GM20431 (cell line): ENCODE measurements at regions not wholly inside any gene's neighbourhood (a gene's known extent, or its start where the extent isn't known, plus 50 kb on each side); places are given as distances from the start of the nearest gene placed in this dataset.

Source experiments
- in situ Hi-C: fragments of 300-500 bp; cut with MseI, MboI; formaldehyde crosslinking; loops from one replicate; pipeline ENCODE4 v1.15.0; 2020; ENCODE audit warnings: low sequenced_read_pairs; ENCODE audit not compliant: unreplicated experiment

DNA sequence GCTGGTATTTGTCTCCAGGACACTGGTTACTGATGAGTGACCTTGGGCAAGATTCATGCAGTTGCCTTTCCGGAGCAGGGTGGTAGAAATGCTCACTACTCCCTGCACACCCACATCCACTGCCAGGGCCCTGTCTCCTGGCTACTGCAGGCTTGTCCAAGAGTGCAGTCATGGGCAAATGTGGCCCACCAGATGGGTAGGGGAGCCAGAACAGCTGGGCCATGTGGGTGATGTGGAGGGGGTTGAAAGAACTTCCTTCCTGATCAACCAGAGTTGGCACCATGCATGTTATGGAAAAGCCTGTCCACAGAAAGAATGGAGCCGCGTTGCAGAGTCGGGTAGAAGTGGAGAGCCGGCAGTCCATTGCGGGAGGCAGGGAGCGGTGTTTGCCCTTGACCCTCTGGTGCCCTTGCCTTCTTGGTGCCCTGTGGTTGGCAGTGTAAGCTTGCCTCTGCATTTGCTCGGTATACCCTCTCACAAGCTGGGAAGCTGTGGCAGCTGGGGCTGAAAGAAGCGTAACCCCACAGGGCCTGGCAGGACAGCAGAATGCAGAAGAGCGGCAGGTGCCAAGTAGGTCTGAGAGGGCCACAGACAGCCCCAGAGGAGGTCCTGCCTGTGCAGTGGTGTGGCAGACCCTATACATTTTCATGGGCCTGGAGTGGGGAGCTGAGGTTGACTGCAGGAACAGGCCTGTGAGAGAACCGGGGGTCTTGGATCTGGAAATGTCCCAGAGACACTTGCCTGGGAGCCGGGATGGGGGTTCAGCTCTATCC, 253.2 kb downstream of the TFCP2L1 start:
- in situ Hi-C loops: no loop called here

DNA sequence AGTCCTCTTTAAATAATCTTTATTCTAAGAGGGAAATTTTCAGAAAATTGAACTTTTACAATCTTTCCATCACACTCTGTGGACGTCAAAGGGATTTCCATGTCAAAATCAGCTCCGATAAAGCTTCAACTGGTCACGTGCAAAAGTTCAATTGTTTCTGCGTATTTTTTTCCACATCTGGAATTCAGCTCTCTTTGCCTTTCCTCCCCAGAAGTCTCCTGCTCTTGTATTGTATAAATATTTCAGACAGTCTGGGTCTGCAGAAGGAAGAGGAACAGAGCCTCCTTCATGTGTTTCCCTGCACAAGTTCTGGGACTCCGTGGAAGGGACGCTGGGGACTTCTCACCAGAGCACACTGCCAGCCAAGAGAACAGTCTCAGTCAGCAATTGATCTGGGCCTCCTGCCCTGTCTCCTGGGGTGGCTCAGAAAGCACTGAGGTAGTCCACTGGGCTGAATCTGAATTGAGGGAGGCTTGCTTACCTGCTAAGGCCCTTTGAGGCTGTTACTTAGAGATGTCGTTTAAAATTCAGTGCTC, 251.5 kb downstream of the TFCP2L1 start:
- in situ Hi-C loops: no loop called here

DNA sequence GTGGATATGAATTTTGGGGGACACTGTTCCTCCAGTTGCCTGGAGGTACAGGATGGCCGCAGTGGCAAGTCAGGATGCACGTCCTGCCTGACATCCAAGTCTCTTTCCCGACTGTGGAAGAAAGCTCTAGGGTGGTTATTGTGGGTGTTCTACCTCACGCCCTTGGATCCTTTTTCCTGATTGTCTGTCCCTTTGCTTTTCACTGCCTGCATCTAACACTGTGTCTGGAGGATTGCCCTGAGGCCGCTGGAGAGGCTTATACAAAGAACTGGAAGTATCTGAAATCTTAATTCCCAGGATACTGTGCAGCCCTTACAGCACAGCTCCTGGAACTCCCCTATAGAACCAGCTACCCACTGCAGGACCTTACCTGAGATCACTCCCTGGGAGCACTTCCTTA, 250.5 kb downstream of the TFCP2L1 start:
- in situ Hi-C loops: no loop called here

DNA sequence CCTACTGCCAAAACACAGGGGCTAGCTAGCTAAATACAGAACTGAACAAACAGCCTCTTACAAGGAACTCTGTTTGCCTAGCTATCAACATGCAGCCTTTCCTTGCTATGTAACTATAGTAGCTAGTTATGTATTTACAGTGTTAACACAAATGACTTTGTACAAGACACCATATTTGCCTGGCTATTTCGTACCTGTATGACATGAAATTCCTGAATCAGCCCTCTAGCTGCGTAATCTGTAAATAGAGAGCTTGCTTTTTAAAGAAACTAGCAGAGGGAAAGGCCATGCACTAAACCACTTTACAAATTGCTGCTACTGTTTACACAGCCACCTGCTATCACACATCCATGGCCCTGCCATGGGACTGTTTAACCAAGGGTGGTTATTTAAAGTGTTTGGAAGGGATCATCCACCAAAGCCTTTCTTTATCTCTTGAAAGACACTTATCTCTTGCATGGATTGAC, 248.7 kb downstream of the TFCP2L1 start:
- in situ Hi-C loops: no loop called here

DNA sequence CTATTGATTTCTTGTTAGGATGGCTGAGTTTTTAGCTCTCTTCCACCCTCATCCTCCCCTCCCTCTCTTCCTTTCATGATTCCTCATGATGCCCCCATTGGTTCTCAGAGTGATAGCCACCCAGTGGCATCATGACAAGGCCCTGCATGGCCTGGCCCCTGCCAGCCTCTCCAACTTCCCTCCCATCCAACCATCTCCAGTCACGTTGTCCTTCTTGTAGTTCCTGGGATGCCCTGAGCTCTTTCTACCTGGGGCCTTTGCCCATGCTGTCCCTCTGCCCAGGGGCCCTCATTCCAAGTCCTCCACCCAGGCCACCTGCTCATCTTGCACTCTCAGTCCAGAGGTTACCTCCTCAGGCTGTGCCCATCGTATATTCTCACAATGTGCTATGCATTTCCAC, 247.5 kb downstream of the TFCP2L1 start:
- in situ Hi-C loops: no loop called here

DNA sequence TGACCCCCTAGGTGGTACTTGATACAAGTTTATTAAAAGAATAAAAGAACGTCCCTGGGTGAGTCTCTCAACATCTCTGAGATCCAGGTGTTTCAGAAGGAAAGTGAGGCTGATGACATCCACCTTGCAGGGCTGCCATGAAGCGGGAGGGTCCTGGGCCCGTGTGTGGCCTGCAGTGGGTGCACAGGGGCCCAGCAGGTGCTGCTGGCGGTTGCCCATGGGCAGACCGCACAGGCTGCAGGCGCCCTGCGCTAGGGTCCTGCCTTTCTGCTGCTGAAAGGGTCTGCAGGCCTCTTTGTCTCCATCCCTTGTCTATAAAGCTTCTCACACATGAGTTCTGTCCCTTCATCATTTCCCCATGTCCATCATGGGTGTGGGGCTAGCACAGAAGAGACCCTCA, 247.0 kb downstream of the TFCP2L1 start:
- in situ Hi-C loops: no loop called here

DNA sequence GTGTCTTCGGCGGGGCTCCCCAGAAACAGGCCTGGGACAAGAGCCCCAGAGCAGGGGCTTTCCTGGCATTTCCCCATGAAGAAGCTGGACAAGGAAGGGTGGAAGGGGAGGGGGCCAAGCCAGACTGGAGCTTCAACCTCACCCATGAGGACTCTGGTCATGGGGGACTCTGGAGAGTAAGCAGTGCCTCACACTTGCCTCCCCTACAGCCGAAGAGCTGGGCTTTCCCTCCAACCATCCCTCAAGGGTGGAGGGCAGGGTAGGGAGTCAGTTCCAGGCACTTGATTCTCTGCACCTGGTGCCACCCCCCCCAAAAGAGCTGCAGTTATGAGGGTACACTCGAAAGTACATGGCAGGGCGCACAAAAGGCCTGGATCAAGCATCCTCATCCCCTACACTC, 246.6 kb downstream of the TFCP2L1 start:
- in situ Hi-C loops: no loop called here

DNA sequence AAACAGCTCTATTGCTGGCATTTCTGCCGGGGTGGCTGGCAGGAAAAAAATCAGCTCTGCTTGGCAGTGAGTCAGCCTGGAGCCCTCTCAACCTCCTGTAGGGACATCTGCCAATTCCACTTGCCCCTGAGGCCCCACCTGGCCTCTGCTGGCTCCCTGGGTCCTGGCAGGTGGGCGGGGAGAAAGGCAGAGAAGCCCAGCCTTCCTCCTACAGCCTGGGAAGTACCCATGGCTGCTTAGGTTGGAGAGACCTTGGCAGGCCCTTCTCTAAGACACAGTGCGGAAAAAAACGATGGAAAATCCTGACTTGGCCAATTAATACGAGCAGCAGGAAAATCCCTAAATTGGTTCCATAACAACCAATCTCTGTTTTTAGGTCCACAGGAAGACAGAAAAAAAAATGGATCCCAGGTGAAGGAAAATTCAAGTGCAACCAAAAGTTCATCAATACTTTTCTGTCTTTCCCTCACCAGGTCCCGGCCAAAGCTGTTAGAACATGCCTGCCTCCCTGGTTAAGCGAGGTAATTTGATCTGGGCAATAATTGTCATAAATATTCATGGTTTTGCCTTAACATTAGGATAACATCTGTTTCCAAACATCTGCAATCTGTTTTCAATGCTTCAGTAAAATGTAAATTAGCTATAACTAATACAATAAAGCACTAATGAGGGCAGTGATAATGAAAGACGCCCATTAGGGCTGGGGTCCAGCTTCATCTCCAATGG, 245.9 kb downstream of the TFCP2L1 start:
- in situ Hi-C loops: no loop called here

DNA sequence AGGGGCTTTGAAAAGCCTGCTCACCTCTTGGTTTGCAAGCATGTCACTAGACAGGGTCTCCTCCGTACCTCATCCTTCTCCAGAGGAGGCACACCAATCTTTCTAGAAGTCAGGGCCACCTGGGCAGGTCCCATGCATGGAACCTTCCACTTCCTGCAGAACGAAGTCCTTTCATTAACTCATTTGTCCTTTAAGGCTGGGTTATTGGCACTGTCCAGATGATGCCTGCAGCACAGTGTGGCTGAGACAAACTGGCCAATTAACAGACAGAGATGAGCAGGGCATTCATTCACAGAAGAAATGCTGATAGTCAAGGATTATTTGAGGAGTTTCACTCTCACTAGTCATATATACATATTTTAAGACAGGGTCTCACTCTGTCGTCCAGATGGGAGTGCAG, 245.3 kb downstream of the TFCP2L1 start:
- in situ Hi-C loops: no loop called here

DNA sequence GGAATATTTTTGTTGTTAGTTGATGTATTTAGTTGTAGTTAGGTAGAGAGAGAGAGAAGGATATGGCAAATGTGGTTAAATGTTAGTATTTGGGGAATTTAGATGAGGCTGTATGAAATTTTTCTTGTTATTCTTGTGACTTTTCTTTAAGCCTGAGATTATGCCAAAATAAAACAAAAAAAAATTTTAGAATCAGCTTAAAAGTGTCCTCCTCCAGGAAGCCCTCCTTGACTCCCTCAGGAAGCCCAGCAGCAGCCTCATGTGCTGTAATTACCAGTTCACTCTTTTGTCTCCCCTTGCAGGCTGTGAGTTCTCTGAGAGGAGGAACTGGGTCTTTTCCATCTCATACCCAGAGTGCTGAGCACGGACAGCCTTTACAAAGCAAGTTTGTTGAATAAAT, 243.5 kb downstream of the TFCP2L1 start:
- in situ Hi-C loops: no loop called here

DNA sequence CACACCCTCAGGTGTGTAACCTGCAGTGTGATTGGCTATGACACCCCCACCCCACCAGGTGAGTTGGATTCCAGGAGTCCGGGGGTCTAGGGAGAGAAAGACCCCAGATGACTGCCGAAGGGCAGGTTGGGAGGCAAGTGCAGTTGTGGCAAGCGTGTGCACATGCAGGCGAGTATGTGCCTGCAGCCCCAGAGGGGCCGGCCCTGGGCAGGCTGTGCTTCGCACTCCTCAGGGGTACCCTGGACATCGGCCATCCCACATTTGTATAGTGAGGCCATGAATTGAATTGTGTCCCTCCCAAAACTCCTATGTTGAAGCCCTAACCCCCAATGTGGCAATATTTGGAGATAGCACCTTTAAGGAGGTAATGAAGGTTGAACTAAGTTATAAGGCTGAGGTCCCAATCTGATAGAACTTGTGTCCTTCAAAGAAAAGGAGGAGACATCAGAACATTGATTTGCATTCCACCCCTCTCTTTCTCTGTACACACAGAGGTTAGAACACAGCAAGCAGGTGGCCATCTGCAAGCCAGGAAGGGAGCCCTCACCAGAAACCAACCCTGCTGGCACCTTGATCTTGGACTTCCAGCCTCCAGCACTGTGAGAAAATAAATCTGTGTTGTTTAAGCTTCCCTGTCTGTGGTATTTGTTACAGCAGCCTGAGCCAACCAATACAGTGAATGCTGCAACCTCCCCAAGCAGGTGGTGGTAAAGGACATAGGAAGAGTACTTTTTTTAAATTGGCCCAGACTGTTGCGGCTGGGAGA, 241.8 kb downstream of the TFCP2L1 start:
- in situ Hi-C loops: no loop called here

DNA sequence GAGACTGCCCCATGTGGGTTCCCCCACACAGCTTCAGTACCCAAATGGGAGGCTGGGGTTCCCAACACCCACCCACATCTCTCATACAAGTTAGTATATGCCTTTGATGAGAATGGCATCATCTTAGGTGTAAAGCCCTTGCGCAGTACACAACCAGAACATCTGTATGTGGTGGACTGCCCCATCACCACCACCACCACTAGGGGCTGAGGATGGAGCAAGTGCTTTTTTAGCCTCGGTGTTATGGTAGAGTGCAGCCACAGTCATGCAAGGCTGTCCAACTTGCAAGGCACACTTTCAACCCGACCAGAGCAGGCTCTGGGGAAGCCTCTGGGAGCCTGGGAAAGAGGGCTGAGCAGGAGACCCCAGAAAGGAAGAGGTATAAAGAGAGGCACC, 241.2 kb downstream of the TFCP2L1 start:
- in situ Hi-C loops: no loop called here

DNA sequence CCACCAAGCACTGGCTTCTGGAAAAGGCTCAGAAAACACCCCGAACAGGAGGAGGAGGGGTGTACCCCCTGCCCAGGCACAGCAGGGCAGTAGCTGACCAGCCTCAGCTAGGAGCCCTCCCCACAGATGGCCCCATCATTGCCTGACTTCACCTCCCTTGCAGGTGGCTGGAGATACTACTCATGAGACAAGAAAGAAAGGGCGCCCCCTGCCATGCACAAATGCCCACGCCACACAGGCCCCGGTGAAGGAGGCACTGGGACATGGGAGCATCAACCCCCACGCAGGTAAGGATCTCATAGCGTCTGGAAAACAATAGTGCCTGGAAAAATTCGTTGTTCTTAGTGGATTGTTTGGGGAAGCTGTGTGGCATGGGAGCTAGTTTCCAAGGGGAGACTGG, 240.6 kb downstream of the TFCP2L1 start:
- in situ Hi-C loops: no loop called here

DNA sequence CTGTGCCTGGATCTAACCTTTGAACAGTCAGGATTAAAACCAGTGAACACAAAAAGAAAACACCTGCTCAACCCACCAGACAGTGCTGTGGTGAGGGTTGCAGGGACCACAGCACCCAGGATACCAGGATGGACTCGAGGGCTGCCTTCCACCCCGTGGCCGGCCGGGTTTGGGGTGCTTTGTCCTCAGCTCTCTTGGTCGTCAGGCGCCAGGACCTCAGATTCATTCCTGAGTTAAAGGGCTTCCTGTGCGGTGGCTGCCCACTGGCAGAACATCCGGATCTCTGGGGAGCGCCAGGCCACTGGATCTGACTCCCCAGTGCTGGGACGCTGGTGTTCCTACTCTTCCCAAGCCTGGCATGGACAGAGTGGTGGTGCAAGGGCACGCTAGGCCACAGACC, 239.8 kb downstream of the TFCP2L1 start:
- in situ Hi-C loops: no loop called here

DNA sequence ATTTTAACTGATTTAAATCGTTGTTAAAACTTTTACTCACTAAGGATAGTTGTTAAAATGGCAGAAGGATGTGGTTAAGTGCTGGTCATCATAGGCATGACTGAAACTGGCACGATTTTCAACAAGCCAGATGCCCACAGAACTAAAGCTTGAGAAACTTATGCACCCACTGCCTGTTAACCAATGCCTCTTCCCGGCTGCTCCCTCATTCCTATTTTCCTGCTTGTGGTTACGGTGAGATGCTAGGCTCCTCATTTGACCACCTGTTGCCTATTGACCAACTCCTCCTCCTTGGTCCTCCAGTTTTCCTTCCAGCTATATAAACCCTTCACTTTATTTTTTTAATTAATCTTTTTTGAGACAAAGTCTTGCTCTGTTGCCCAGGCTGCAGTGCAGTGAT, 238.7 kb downstream of the TFCP2L1 start:
- in situ Hi-C loops: no loop called here

DNA sequence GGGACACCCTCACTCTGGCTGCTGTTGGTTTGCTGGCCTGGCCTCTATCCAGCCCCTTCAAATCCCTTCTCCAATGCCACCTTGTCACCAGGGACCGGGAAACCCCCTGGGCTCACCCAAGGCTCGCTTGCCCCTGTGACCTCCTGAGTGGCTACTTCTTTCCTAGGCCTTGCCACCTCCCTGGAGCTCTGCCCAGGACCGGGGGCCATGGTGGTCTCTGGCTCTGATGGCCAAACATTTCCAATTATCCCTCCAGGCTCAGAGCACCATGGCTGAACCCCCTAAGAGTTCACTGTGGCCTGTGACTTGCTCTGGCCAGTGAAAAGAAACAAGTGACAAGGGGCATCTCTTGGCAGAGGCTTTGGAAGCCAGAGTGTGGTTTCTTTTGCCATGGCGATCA, 237.6 kb downstream of the TFCP2L1 start:
- in situ Hi-C loops: no loop called here

DNA sequence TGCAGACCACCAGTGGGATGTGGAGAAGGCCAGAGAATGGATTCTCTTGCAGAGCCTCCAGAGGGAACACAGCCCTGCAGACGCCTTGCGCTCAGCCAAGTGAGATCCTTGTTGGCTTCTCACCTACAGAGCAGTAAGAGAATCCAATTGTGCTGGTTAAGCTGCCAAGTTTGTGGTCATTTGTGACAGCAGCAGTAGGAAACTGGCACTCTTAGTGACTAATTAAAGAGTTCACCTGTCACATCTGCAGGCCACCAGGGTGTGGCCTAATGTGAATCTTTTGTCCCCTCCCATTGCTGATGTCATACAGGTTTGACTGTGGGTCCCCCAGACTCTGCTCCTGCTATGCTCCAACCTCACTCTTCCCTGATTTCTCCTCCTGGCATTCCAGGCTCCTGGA, 235.9 kb downstream of the TFCP2L1 start:
- in situ Hi-C loops: no loop called here

DNA sequence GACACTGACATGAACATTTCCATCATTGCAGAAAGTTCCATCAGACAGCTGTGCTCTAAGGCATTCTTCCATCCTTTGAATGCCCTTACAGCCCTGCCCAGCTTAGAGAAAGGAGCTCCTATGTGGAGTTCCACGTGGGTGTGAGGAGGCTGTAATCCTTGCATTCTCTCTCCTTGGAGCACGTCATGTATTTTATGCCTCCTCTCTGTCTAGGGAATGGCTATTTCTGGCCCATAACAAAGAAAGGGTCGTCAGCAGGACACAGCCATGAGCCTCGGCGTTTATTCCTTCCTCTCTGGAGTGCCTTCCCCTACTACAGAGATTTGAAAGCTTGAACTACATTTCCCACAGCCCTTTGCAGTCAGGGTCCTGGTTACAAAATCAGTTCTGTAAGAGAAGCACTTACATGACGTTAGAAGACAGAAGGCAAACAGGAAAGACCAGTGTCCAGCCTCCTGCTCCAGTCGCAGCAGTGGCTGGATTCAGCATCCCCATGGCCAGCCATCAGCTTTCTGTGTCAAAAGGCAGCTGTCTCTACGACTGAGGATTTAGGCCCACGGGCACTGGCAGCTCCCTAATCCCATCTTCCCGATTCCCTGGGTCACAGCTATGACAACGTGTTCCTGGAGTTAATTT, 234.9 kb downstream of the TFCP2L1 start:
- in situ Hi-C loops: no loop called here

DNA sequence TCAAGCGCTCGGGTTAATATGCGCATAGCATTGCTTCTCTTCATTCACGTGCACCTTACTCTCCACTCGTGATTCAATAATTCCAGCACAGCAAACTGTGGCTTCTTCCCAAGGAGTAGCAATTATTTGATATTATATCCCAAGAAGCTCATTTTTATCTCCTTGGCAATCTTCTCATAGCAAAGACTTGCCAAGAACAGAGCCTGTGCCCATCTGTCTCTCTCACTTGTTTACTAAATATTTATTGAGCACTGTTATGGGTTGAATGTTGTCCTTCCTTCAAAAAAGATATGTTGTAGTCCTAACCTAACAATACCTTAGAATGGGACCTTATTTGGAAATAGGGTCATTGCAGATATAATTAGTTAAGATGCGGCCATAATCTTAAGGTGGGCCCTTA, 233.7 kb downstream of the TFCP2L1 start:
- in situ Hi-C loops: no loop called here

DNA sequence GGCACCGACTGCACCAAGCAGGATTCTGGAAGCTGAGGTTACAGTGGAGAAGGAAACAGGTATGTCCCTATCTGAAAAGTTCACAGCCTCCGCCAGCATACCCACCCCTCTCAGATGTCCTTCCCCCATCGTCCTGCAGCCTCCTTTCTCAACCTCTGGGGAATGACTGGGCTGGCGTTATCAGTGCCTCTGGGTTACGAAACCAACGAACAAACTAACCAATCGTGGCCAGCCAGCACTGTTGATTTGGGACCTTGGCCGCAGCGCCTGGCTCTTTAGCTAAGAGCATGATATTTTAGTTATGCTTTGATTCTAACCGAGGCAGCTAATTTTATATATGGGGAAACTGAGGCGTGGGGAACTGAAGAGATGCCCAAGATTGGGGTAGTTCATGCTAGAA, 233.0 kb downstream of the TFCP2L1 start:
- in situ Hi-C loops: no loop called here
